OCI-LY1 (cell line): ENCODE measurements at regions not wholly inside any gene's neighbourhood (a gene's known extent, or its start where the extent isn't known, plus 50 kb on each side); places are given as distances from the start of the nearest gene placed in this dataset.

Experiments used
- H2AFZ ChIP-seq: fragments of 200-600 bp; sonication (generic), shearing (Covaris generic); 2 replicates; pipeline ENCODE4 v1.6.0; 2014; ENCODE audit warnings: antibody characterized with exemption, mild to moderate bottlenecking, low read length
- H3F3A ChIP-seq: fragments of 200-600 bp; sonication (generic), shearing (Covaris generic); 2 replicates; pipeline ENCODE4 v1.6.0; 2014; ENCODE audit warnings: mild to moderate bottlenecking, antibody characterized with exemption, low read length, moderate library complexity; ENCODE audit not compliant: insufficient read depth
- H3K27ac ChIP-seq: fragments of 200-600 bp; sonication (generic); 2 replicates; pipeline ENCODE4 v1.5.1; 2014; ENCODE audit warnings: low read length, mixed run types, mild to moderate bottlenecking, low read depth; ENCODE audit not compliant: poor library complexity, severe bottlenecking
- H3K27me3 ChIP-seq: fragments of 200-600 bp; sonication (generic); 2 replicates; pipeline ENCODE4 v1.6.0; 2014; ENCODE audit warnings: antibody characterized with exemption, mild to moderate bottlenecking, low read length, moderate library complexity; ENCODE audit not compliant: insufficient read depth
- H3K36me3 ChIP-seq: fragments of 200-600 bp; sonication (generic); 2 replicates; pipeline ENCODE4 v1.6.1; 2014; ENCODE audit warnings: mild to moderate bottlenecking, antibody characterized with exemption, low read length, moderate library complexity, mixed read lengths; ENCODE audit not compliant: insufficient read depth
- H3K4me1 ChIP-seq: fragments of 200-600 bp; sonication (generic); 2 replicates; pipeline ENCODE4 v1.5.1; 2014; ENCODE audit warnings: mild to moderate bottlenecking, low read length, moderate library complexity; ENCODE audit not compliant: insufficient read depth, severe bottlenecking
- H3K4me2 ChIP-seq: fragments of 200-600 bp; sonication (generic), shearing (Covaris generic); 2 replicates; pipeline ENCODE4 v1.6.1; 2014; ENCODE audit warnings: low read length
- H3K4me3 ChIP-seq: fragments of 200-600 bp; sonication (generic); 2 replicates; pipeline ENCODE4 v1.5.1; 2014; ENCODE audit warnings: low read length, low read depth, mild to moderate bottlenecking, mixed read lengths; ENCODE audit not compliant: poor library complexity, severe bottlenecking
- H3K79me2 ChIP-seq: fragments of 200-600 bp; shearing (Covaris generic); 2 replicates; pipeline ENCODE4 v1.6.1; 2016; ENCODE audit warnings: mixed run types, low read length, mixed read lengths; ENCODE audit not compliant: insufficient read depth
- H3K9ac ChIP-seq: fragments of 200-600 bp; sonication (generic), shearing (Covaris generic); 2 replicates; pipeline ENCODE4 v1.6.1; 2014; ENCODE audit warnings: mild to moderate bottlenecking, low read length, mixed read lengths
- H3K9me2 ChIP-seq: fragments of 200-600 bp; sonication (generic), shearing (Covaris generic); 2 replicates; pipeline ENCODE4 v1.6.1; 2014; ENCODE audit warnings: low read depth, mild to moderate bottlenecking, low read length, mixed read lengths
- H3K9me3 ChIP-seq: fragments of 200-600 bp; shearing (Covaris generic); 2 replicates; pipeline ENCODE4 v1.6.1; 2014; ENCODE audit warnings: low read length, mixed read lengths
- H4K20me1 ChIP-seq: fragments of 200-600 bp; sonication (generic), shearing (Covaris generic); 2 replicates; pipeline ENCODE4 v1.6.0; 2016; ENCODE audit warnings: mild to moderate bottlenecking, low read length; ENCODE audit not compliant: insufficient read depth
- EZH2 ChIP-seq: fragments of 200-600 bp; sonication (generic), shearing (Covaris generic); IDR thresholded peaks from 2 replicates; pipeline ENCODE4 v1.8.0; 2017; ENCODE audit warnings: borderline replicate concordance, mixed run types, mild to moderate bottlenecking, antibody characterized with exemption, low read length, moderate library complexity, mixed read lengths
- TF ChIP-seq, protein P1 (sequence below): fragments of 200-600 bp; sonication (generic), shearing (Covaris generic); IDR thresholded peaks from 2 replicates; pipeline ENCODE4 v1.5.1; 2017; ENCODE audit warnings: mild to moderate bottlenecking, antibody characterized with exemption, low read length, moderate library complexity, mixed read lengths

- TF ChIP-seq EZH2: no peak
- TF ChIP-seq, protein P1, sequence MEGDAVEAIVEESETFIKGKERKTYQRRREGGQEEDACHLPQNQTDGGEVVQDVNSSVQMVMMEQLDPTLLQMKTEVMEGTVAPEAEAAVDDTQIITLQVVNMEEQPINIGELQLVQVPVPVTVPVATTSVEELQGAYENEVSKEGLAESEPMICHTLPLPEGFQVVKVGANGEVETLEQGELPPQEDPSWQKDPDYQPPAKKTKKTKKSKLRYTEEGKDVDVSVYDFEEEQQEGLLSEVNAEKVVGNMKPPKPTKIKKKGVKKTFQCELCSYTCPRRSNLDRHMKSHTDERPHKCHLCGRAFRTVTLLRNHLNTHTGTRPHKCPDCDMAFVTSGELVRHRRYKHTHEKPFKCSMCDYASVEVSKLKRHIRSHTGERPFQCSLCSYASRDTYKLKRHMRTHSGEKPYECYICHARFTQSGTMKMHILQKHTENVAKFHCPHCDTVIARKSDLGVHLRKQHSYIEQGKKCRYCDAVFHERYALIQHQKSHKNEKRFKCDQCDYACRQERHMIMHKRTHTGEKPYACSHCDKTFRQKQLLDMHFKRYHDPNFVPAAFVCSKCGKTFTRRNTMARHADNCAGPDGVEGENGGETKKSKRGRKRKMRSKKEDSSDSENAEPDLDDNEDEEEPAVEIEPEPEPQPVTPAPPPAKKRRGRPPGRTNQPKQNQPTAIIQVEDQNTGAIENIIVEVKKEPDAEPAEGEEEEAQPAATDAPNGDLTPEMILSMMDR: no peak
- Histone ChIP-seq H3K4me1 (no peaks in the 10 kb centered on the region), H3K27ac (no peak overlapping the region)
Observed at GRCh38 chr2:128538396-128538795, 219.7 kb upstream of the HS6ST1 start.

DNA sequence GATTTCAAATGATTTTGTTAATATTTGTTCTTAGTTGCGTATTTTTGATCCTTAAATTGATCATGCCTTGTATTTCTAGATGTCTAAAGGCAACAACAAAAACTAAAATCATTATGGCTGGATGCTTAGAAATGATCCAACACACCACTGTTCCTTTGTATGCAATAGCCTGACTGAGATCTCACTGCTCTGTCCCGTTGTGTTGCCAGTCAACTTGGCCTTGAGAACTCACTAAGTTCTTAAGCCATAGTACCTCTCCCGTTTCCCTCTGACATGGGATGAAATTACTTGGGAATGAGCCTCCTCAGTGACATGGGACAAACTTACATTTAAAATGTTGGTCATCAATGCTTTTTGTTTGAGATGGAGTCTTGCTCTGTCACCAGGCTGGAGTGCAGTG is 222.0 kb upstream of the HS6ST1 start:
- no peak overlapping the region for H3K4me3 ChIP-seq
- H3K9me2 ChIP-seq: no peaks in the 10 kb centered on the region
- no peak overlapping the region for H3K4me2 ChIP-seq
- H3K4me1 ChIP-seq: no peaks in the 10 kb centered on the region
- no peak overlapping the region for H3K9ac ChIP-seq
- H3K27me3 ChIP-seq: no peaks in the 10 kb centered on the region
- no peak overlapping the region for H2AFZ ChIP-seq
- no peaks in the 10 kb centered on the region for H3F3A ChIP-seq
- H4K20me1 ChIP-seq: no peaks in the 10 kb centered on the region
- H3K9me3 ChIP-seq: no peaks in the 10 kb centered on the region
- H3K36me3 ChIP-seq: no peaks in the 10 kb centered on the region
- H3K27ac ChIP-seq: no peak overlapping the region
- no peak for TF ChIP-seq EZH2
- H3K79me2 ChIP-seq: no peaks in the 10 kb centered on the region

More at GRCh38 chr2:128538396-128538795, 219.7 kb upstream of the HS6ST1 start:
- Histone ChIP-seq H3K9ac (no peak overlapping the region), H3F3A (no peaks in the 10 kb centered on the region), H3K9me3 (no peaks in the 10 kb centered on the region), H2AFZ (no peak overlapping the region), H3K4me2 (no peak overlapping the region), H3K4me3 (no peak overlapping the region), H3K79me2 (no peaks in the 10 kb centered on the region), H3K27me3 (no peaks in the 10 kb centered on the region), H4K20me1 (no peaks in the 10 kb centered on the region), H3K36me3 (no peaks in the 10 kb centered on the region), H3K9me2 (no peaks in the 10 kb centered on the region)

- no peak overlapping the region for H2AFZ ChIP-seq
- TF ChIP-seq, protein P1: no peak
- TF ChIP-seq EZH2: no peak
- no peak overlapping the region for H3K9ac ChIP-seq
- H3K27me3 ChIP-seq: no peaks in the 10 kb centered on the region
- H3F3A ChIP-seq: no peaks in the 10 kb centered on the region
- H3K4me2 ChIP-seq: no peak overlapping the region
- no peaks in the 10 kb centered on the region for H3K36me3 ChIP-seq
- H3K27ac ChIP-seq: no peak overlapping the region
- H3K9me3 ChIP-seq: no peaks in the 10 kb centered on the region
- no peaks in the 10 kb centered on the region for H4K20me1 ChIP-seq
- no peaks in the 10 kb centered on the region for H3K79me2 ChIP-seq
- H3K4me1 ChIP-seq: no peaks in the 10 kb centered on the region
- H3K4me3 ChIP-seq: no peak overlapping the region
- H3K9me2 ChIP-seq: no peaks in the 10 kb centered on the region
Observed at GRCh38 chr2:128541448-128541847, 222.8 kb upstream of the HS6ST1 start.

DNA sequence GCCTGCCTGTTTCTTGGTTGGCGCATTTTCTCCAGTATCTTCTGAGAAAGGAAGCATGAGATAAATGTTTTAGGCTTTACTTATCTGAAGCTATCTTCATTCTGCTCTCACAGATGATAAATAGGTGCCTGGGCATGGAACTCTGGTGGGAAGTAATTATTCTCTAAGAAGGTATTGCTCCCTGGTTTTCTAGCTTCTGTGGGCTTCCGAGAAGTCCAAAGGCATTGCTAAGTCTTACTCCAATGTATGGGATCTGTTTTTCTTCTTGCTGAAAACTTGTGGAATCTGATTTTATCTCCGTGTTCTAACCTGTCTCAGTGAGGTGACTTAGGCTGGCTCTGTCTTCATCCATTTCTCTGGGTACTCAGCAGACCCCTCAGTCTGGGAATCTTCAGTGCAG is 224.4 kb upstream of the HS6ST1 start:
- Histone ChIP-seq H2AFZ (no peak overlapping the region), H3K9ac (no peak overlapping the region), H3K36me3 (no peaks in the 10 kb centered on the region), H3K9me2 (no peaks in the 10 kb centered on the region), H3K27ac (no peak overlapping the region), H3K4me3 (no peak overlapping the region), H3K9me3 (no peaks in the 10 kb centered on the region), H4K20me1 (no peaks in the 10 kb centered on the region), H3K4me2 (no peak overlapping the region), H3F3A (no peaks in the 10 kb centered on the region), H3K79me2 (no peaks in the 10 kb centered on the region), H3K4me1 (no peaks in the 10 kb centered on the region), H3K27me3 (no peaks in the 10 kb centered on the region)
- TF ChIP-seq EZH2: no peak
- TF ChIP-seq, protein P1: no peak
